ENCODE measurements at regions not wholly inside any gene's neighbourhood (a gene's known extent, or its start where the extent isn't known, plus 50 kb on each side); places are given as distances from the start of the nearest gene placed in this dataset.

DNA sequence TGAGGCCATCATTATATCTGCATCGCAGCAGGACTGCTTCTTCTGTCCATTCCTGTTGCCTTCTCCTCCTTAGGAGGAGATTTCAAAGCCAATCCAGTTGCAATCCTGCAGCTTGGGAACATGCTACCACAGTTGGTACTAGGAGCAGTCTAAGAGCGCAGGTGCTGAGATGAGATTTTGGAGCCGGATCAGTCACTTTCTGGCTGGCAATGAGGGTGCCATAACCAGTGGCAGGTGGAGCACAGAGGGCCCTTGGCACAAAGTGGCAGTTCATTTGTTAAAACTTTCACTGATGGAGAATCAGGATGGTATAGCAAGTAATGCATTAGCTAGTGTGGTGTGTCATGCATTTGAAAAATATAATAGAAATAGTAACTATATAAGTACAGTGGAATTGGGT lies 173.7 kb upstream of the ATP5MC3 start:
- TF ChIP-seq, protein P1, sequence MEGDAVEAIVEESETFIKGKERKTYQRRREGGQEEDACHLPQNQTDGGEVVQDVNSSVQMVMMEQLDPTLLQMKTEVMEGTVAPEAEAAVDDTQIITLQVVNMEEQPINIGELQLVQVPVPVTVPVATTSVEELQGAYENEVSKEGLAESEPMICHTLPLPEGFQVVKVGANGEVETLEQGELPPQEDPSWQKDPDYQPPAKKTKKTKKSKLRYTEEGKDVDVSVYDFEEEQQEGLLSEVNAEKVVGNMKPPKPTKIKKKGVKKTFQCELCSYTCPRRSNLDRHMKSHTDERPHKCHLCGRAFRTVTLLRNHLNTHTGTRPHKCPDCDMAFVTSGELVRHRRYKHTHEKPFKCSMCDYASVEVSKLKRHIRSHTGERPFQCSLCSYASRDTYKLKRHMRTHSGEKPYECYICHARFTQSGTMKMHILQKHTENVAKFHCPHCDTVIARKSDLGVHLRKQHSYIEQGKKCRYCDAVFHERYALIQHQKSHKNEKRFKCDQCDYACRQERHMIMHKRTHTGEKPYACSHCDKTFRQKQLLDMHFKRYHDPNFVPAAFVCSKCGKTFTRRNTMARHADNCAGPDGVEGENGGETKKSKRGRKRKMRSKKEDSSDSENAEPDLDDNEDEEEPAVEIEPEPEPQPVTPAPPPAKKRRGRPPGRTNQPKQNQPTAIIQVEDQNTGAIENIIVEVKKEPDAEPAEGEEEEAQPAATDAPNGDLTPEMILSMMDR (IDR thresholded peaks at IDR 0.05; ENCODE audit: low read depth, low read length, missing input control): no peak
- no peak for TF ChIP-seq YY1 (IDR thresholded peaks at IDR 0.05)
- no peak for TF ChIP-seq TAF1 (conservative IDR thresholded peaks at IDR 0.05)
- TF ChIP-seq SP1 (IDR thresholded peaks at IDR 0.05): no peak
- TF ChIP-seq, protein P2, sequence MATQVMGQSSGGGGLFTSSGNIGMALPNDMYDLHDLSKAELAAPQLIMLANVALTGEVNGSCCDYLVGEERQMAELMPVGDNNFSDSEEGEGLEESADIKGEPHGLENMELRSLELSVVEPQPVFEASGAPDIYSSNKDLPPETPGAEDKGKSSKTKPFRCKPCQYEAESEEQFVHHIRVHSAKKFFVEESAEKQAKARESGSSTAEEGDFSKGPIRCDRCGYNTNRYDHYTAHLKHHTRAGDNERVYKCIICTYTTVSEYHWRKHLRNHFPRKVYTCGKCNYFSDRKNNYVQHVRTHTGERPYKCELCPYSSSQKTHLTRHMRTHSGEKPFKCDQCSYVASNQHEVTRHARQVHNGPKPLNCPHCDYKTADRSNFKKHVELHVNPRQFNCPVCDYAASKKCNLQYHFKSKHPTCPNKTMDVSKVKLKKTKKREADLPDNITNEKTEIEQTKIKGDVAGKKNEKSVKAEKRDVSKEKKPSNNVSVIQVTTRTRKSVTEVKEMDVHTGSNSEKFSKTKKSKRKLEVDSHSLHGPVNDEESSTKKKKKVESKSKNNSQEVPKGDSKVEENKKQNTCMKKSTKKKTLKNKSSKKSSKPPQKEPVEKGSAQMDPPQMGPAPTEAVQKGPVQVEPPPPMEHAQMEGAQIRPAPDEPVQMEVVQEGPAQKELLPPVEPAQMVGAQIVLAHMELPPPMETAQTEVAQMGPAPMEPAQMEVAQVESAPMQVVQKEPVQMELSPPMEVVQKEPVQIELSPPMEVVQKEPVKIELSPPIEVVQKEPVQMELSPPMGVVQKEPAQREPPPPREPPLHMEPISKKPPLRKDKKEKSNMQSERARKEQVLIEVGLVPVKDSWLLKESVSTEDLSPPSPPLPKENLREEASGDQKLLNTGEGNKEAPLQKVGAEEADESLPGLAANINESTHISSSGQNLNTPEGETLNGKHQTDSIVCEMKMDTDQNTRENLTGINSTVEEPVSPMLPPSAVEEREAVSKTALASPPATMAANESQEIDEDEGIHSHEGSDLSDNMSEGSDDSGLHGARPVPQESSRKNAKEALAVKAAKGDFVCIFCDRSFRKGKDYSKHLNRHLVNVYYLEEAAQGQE (IDR thresholded peaks at IDR 0.05): no peak
- TF ChIP-seq FOXA1 (IDR thresholded peaks at IDR 0.05): no peak
- no peak for TF ChIP-seq MAX (IDR thresholded peaks at IDR 0.05)
- no peak for TF ChIP-seq RAD21 (IDR thresholded peaks at IDR 0.05)
- TF ChIP-seq GABPA (IDR thresholded peaks at IDR 0.05 in 1 of 2, conservative IDR thresholded peaks at IDR 0.05 in 1 of 2): no peak
- TF ChIP-seq, protein P3, sequence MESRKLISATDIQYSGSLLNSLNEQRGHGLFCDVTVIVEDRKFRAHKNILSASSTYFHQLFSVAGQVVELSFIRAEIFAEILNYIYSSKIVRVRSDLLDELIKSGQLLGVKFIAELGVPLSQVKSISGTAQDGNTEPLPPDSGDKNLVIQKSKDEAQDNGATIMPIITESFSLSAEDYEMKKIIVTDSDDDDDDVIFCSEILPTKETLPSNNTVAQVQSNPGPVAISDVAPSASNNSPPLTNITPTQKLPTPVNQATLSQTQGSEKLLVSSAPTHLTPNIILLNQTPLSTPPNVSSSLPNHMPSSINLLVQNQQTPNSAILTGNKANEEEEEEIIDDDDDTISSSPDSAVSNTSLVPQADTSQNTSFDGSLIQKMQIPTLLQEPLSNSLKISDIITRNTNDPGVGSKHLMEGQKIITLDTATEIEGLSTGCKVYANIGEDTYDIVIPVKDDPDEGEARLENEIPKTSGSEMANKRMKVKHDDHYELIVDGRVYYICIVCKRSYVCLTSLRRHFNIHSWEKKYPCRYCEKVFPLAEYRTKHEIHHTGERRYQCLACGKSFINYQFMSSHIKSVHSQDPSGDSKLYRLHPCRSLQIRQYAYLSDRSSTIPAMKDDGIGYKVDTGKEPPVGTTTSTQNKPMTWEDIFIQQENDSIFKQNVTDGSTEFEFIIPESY (IDR thresholded peaks at IDR 0.05): no peak
- TF ChIP-seq JUND (IDR thresholded peaks at IDR 0.05): no peak
